Esophagus (tissue), 2 donors: ENCODE measurements at regions not wholly inside any gene's neighbourhood (a gene's known extent, or its start where the extent isn't known, plus 50 kb on each side); places are given as distances from the start of the nearest gene placed in this dataset.
"Not testable (repeated sequence)": the region's sequence is repeated elsewhere in the genome, so short reads cannot be mapped to it uniquely, and the experiment has no call there.

Source experiments
- H3K27ac ChIP-seq, 2 donors: one replicate each; pipeline ENCODE4 v1.5.1; 2013; ENCODE audit warnings: low read depth in 2 of 2, mild to moderate bottlenecking in 2 of 2, inconsistent platforms in 1 of 2, low read length in 1 of 2, moderate library complexity in 1 of 2
- H3K27me3 ChIP-seq, 2 donors: one replicate each; pipeline ENCODE4 v1.6.1; 2013; ENCODE audit warnings: low read length in 2 of 2, control low read depth in 1 of 2, mild to moderate bottlenecking in 1 of 2; ENCODE audit not compliant: insufficient read depth in 2 of 2, control insufficient read depth in 1 of 2
- H3K36me3 ChIP-seq, 2 donors: one replicate each; pipeline ENCODE4 v1.6.1; 2013; ENCODE audit warnings: low read length in 1 of 2; ENCODE audit not compliant: control insufficient read depth in 2 of 2, insufficient read depth in 2 of 2
- H3K4me1 ChIP-seq, 2 donors: one replicate each; pipeline ENCODE4 v1.6.1; 2013; ENCODE audit warnings: low read length in 1 of 2; ENCODE audit not compliant: control insufficient read depth in 2 of 2, insufficient read depth in 2 of 2
- H3K4me3 ChIP-seq, 2 donors: one replicate each; pipeline ENCODE4 v1.5.1; 2013; ENCODE audit warnings: low read length in 2 of 2, mild to moderate bottlenecking in 2 of 2, low read depth in 1 of 2, moderate library complexity in 1 of 2
- H3K9me3 ChIP-seq, 2 donors: one replicate each; pipeline ENCODE4 v1.6.1; 2013; ENCODE audit warnings: mild to moderate bottlenecking in 2 of 2, low read depth in 1 of 2, low read length in 1 of 2, moderate library complexity in 1 of 2; ENCODE audit not compliant: control insufficient read depth in 2 of 2, insufficient read depth in 1 of 2
- WGBS, 2 donors: extraction: QIAGEN DNeasy Blood & Tissue Kit; methylation state at CpG; one replicate each; pipeline ENCODE4 v1.1.7; 2013; 5-methylcytosine and 5-hydroxymethylcytosine counted together
- donor health status: healthy with polysubstance abuse.
- donor health status: Bipolar disorder and iron deficiency.

DNA sequence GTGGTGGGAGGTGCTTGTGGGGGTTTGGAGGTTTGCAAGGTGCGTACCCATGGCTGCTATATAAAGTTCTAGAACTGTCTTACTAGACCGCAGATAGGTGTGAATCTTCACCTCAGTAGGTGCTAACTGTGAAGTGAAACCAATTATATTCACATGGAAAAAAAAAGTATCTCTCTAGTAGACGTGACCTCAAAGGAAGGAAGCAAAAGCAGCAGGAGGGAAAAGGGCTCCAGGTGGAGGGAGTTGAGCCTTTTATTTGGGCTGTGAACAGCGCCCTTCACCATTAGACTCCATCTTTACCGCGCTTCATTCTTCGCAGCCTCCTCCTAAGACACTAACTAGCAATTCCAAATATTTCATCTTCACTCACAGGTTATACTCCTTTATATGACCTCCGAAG lies 129.8 kb downstream of the TBX19 start:
- 89 to 92% methylated on average over 8 of the region's 8 CpGs for WGBS, 2 donors
- Histone ChIP-seq H3K27ac (no peak overlapping the region), H3K36me3 (no peaks in the 10 kb centered on the region)

DNA sequence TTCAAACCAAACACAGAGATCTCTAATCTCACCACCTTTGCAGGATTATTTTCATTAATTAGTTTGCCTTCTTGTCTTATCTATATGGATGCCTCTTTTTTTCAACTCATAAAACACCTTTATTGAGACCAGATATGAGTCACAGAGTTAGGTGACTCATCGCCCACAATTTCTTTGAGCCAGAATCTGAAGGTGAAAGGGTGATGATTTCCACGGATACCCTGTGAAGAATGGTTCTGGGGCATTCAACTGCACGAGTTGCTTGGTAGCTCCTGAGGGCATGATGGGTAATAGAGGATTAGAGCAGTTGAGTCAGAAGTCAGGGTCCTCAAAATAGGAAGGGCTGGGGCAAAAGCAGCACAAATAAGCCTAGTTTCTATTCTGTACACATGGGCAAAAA lies 128.2 kb downstream of the TBX19 start:
- H3K4me1 ChIP-seq = peaks cover 0 to 2% of the 10 kb centered on the region in 2 donors
- H3K4me3 ChIP-seq = no peak overlapping the region
- H3K27ac ChIP-seq = no peak overlapping the region
- no peaks in the 10 kb centered on the region for H3K36me3 ChIP-seq
- 33 to 40% methylated on average over 3 of the region's 3 CpGs for WGBS, 2 donors
- no peaks in the 10 kb centered on the region for H3K27me3 ChIP-seq
- H3K9me3 ChIP-seq = no peaks in the 10 kb centered on the region

More for the DNA sequence above, 129.8 kb downstream of the TBX19 start:
- Histone ChIP-seq H3K27me3 (no peaks in the 10 kb centered on the region), H3K4me3 (no peak overlapping the region), H3K4me1 (peaks cover 0 to 2% of the 10 kb centered on the region in 2 donors), H3K9me3 (no peaks in the 10 kb centered on the region)

DNA sequence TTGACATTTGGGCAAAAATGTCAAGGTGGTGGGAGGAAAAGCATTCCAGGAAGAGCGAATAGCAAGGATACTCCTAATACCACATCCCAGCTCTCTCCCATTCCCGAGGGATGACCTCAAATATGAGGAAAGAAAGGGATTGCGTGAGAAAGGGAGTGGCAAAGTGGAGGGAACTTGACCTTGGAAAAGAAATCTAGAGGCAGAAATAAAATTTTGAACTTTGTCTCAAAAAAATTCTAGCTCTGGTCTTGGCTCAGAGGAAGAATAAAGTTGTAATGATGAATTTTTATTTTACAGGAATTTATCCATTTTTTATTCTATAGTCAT lies 127.8 kb downstream of the TBX19 start:
- Histone ChIP-seq H3K27ac (no peak overlapping the region), H3K36me3 (no peaks in the 10 kb centered on the region), H3K4me3 (no peak overlapping the region), H3K27me3 (no peaks in the 10 kb centered on the region), H3K9me3 (no peaks in the 10 kb centered on the region), H3K4me1 (peaks cover 0 to 2% of the 10 kb centered on the region in 2 donors)
- 77 to 78% methylated on average over 3 of the region's 3 CpGs for WGBS, 2 donors

DNA sequence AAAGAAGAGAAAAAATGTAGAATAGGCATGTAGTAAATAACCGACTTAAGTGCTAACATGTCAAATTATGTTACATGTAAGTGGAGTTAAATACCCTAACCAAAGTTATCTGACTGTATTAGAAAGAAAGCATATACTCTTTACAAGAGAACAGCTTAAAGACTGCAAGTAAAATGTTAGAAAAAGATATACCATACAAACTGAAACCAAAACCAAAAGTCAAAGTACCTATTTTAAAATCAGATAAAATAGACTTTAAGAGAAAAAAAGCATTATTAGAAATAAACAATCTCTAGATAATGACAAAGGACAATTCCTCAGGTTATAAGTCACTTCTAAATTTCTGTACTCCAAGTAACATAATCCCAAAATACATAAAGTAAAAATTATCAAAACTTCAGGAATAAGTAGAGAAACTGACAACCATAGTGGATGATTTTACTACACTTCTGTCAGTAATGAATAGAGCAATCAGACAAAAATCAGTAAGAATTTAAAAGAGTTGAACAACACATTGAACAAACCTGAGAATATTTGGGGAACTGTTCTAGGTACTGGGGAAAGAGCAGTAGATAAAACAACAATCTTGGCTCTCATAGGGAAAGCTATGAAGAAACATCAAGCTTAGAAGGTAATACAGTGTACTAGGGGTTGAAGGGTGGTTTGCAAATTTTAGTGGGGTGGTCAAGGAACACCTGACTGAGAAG lies 127.3 kb downstream of the TBX19 start:
- Histone ChIP-seq H3K36me3 (no peaks in the 10 kb centered on the region), H3K27ac (no peak overlapping the region), H3K4me3 (no peak overlapping the region), H3K9me3 (no peaks in the 10 kb centered on the region), H3K4me1 (peaks cover 0 to 2% of the 10 kb centered on the region in 2 donors), H3K27me3 (no peaks in the 10 kb centered on the region)
- 78 to 83% methylated on average over 1 of the region's 1 CpG for WGBS, 2 donors

DNA sequence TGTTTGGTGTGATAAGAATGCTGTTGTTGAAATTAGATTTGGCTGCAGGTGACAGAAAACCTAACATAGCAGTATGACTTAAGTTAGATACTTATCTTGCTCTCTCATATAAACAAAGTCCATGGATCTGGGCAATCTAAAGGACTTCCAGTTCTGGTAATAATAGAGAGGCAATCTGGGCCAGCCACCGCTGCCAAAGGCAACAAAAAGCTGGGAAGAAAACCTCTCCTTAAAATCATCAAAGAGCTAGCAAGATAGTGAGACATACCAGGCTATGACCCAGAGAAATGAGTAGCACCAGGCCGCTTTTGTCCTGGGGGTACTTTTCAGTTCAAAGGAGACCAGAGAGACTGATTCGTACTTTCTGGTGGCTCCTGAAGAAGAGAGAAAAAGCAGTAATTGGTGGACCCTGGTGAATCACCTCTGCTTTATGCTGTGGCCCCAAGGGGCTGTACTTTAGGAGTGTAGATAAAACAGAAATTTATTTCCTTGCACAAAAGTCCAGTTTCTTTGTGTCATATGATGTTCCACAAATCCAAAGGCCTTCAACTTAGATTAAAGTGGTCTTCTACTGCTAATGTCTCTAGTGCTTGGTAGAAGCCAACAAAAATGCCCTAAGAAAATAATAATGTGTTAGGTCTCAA lies 125.4 kb downstream of the TBX19 start:
- Histone ChIP-seq H3K27ac (no peak overlapping the region), H3K36me3 (no peaks in the 10 kb centered on the region), H3K27me3 (no peaks in the 10 kb centered on the region), H3K9me3 (no peaks in the 10 kb centered on the region), H3K4me1 (peaks cover 0 to 2% of the 10 kb centered on the region in 2 donors), H3K4me3 (no peak overlapping the region)
- 86 to 88% methylated on average over 3 of the region's 3 CpGs for WGBS, 2 donors

DNA sequence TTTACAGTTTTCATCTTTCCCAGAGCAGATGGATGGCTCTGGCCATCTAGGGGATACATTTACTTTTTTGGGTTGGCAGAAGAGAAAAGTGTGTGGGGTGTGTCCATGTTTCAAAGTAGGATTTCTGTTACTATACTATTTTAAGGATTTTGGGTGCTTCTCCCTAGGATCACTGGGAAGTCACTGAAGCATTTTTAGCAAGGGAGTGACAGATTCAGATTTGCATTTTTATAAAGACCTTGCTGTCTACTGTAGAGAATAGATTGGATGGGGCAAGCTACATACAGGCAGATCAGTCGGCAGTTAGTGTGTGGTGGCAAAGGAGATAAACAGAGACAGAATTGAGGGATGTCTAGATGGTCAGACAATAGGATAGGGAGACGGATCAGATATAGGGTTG lies 122.5 kb downstream of the TBX19 start:
- no peaks in the 10 kb centered on the region for H3K9me3 ChIP-seq
- WGBS, 2 donors = 91 to 92% methylated on average over 2 of the region's 2 CpGs
- H3K36me3 ChIP-seq = no peaks in the 10 kb centered on the region
- no peaks in the 10 kb centered on the region for H3K27me3 ChIP-seq
- H3K4me1 ChIP-seq = no peaks in the 10 kb centered on the region
- no peak overlapping the region for H3K27ac ChIP-seq
- H3K4me3 ChIP-seq = no peak overlapping the region

DNA sequence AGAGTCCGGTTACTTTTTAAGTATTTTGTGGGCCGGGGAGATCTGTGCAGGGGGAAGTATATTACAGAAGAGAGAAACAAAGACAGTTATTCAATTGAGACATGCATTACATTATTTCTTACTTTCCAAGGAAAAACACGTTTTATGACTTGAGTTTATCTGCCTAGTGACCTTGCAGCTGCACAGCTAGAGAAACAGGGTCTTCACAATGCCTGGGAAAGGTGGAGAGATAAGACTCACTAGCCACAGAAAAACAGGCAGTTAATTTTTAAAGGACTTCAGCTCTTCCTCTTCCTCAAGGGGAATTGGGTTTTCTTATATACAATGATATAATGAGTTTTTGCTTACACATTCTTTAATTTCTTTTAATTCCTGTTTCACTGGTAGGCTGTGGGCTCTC lies 121.8 kb downstream of the TBX19 start:
- not testable (repeated sequence) for H3K4me3 ChIP-seq, H3K4me1 ChIP-seq, H3K9me3 ChIP-seq, H3K27me3 ChIP-seq, H3K36me3 ChIP-seq, H3K27ac ChIP-seq
- 61 to 73% methylated on average over 3 of the region's 3 CpGs for WGBS, 2 donors

DNA sequence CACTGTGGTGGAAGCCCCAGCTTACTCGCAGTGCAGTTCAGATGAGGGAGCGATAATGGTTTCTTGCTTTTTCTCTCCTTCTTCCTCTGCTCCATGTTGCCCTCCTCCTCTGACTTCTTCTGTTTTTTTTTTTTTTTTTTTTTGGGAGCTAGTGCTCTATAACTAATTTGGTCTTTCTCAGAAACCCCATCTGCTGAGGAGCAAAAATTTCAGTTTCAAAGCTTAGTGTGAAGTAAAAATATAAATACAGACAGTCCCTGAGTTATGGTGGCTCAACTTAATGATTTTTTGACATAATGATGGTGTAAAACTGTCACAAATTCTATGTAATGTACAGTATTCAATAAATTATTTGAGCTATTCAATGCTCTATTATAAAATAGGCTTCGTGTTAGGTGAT lies 120.7 kb downstream of the TBX19 start:
- Histone ChIP-seq H3K36me3 (no peaks in the 10 kb centered on the region), H3K4me1 (no peaks in the 10 kb centered on the region), H3K9me3 (no peaks in the 10 kb centered on the region), H3K4me3 (no peak overlapping the region), H3K27me3 (no peaks in the 10 kb centered on the region), H3K27ac (no peak overlapping the region)
- WGBS, 2 donors = 93% methylated on average over 3 of the region's 3 CpGs

DNA sequence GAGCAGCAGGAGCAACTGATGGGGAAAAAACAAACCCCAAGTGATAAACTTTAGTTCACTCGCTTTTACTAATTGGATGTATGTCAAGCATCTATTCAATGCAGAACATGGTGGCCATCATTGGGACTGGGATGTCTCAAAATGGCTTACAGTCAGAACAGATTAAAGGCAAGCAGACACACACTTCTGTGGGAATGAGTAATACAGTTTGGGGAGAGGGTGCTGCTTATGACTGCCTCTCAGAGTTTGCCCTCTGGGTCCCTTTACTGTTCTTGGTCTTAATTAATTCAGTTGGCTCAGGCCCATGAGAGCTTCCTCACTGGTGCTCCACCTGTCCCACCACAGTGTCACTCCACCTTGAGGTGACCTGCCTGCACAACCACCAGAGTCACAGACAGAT lies 119.5 kb downstream of the TBX19 start:
- no peak overlapping the region for H3K27ac ChIP-seq
- H3K36me3 ChIP-seq = no peaks in the 10 kb centered on the region
- H3K4me3 ChIP-seq = no peak overlapping the region
- no peaks in the 10 kb centered on the region for H3K27me3 ChIP-seq
- no peaks in the 10 kb centered on the region for H3K4me1 ChIP-seq
- 96 to 99% methylated on average over 1 of the region's 1 CpG for WGBS, 2 donors
- no peaks in the 10 kb centered on the region for H3K9me3 ChIP-seq

DNA sequence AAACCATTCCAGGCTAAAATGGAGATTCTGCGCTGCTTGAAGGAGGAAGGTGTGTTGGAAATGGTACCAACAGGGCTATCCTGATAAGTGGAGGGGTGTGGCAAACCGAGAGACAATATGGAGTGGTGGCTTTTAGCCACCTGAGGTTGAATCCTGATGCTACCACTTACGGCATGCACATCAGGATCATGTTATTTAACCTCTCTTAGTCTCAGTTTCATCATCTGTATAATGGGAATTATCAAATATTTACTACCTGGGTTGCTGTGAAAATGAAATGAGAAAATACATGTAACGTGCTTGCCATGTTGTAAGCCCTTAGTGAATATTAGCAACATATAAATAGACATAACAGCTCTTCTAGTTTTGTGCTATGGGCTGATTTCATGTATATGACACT lies 117.1 kb downstream of the TBX19 start:
- no peak overlapping the region for H3K27ac ChIP-seq
- H3K4me3 ChIP-seq = no peak overlapping the region
- H3K9me3 ChIP-seq = no peaks in the 10 kb centered on the region
- WGBS, 2 donors = 86 to 90% methylated on average over 4 of the region's 4 CpGs
- no peaks in the 10 kb centered on the region for H3K36me3 ChIP-seq
- no peaks in the 10 kb centered on the region for H3K27me3 ChIP-seq
- no peaks in the 10 kb centered on the region for H3K4me1 ChIP-seq
